Fibroblast of lung (primary cell): ENCODE measurements at regions not wholly inside any gene's neighbourhood (a gene's known extent, or its start where the extent isn't known, plus 50 kb on each side); places are given as distances from the start of the nearest gene placed in this dataset.

Experiments used
- CTCF ChIP-seq, 2 donors: IDR thresholded peaks in 1 of 2; conservative IDR thresholded peaks in 1 of 2; 1 replicate in 1 of 2; 2 replicates in 1 of 2; pipeline ENCODE4 v1.5.1; 2011 to 2012; ENCODE audit warnings: low read length in 2 of 2, control low read depth in 1 of 2, inconsistent platforms in 1 of 2, low read depth in 1 of 2, mild to moderate bottlenecking in 1 of 2
- EZH2 ChIP-seq: IDR thresholded peaks from 2 replicates; pipeline ENCODE4 v1.5.1; 2012; ENCODE audit warnings: low read length, control low read depth, mild to moderate bottlenecking; ENCODE audit errors: missing control alignments

- TF ChIP-seq CTCF (conservative IDR thresholded peaks at IDR 0.05 in 1 of 2, IDR thresholded peaks at IDR 0.05 in 1 of 2; ENCODE audit: low read depth in 1 of 2, low read length in 2 of 2) (no peak), EZH2 (no peak)
These were observed 361.6 kb downstream of the GRIA2 start for GRCh38 chr4:157582141-157582540.
